GF-D8 (cell line): ENCODE measurements at regions not wholly inside any gene's neighbourhood (a gene's known extent, or its start where the extent isn't known, plus 50 kb on each side); places are given as distances from the start of the nearest gene placed in this dataset.
"Not testable (repeated sequence)": the region's sequence is repeated elsewhere in the genome, so short reads cannot be mapped to it uniquely, and the experiment has no call there.

Experiments
- DNase-seq: peaks from one replicate; lab custom pipeline; 2025; lab: John Stamatoyannopoulos, UW

- no peak for DNase-seq
Observed at GRCh38 chr13:54263868-54264267, 1235.3 kb downstream of the OLFM4 start.

DNA sequence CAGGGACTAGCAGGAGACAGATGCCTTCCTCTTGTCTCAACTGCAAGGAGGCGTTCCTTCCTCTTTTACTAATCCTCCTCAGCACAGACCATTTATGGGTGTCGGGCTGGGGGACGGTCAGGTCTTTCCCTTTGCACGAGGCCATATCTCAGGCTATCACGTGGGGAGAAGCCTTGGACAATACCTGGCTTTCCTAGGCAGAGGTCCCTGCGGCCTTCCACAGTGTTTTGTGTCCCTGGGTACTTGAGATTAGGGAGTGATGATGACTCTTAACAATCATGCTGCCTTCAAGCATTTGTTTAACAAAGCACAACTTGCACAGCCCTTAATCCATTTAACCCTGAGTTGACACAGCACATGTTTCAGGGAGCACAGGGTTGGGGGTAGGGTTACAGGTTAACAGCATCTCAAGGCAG, 1238.6 kb downstream of the OLFM4 start:
- not testable (repeated sequence) for DNase-seq

DNA sequence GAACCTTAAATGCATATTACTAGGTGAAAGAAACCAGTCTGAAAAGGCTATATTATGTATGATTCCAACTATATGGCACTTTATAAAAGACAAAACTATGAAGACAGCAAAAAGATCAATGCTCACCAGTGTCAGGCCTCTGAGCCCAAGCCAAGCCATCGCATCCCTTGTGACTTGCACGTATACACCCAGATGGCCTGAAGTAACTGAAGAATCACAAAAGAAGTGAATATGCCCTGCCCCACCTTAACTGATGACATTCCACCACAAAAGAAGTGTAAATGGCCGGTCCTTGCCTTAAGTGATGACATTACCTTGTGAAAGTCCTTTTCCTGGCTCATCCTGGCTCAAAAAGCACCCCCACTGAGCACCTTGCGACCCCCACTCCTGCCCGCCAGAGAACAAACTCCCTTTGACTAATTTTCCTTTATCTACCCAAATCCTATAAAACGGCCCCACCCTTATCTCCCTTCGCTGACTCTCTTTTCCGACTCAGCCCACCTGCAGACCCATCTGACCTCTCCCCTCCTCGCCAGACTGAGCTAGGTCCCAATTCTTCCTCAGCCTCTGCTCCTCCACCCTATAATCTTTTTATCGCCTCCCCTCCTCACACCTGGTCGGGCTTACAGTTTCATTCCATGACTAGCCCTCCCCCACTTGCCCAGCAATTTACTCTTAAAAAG, 1239.5 kb downstream of the OLFM4 start:
- not testable (repeated sequence) for DNase-seq

DNA sequence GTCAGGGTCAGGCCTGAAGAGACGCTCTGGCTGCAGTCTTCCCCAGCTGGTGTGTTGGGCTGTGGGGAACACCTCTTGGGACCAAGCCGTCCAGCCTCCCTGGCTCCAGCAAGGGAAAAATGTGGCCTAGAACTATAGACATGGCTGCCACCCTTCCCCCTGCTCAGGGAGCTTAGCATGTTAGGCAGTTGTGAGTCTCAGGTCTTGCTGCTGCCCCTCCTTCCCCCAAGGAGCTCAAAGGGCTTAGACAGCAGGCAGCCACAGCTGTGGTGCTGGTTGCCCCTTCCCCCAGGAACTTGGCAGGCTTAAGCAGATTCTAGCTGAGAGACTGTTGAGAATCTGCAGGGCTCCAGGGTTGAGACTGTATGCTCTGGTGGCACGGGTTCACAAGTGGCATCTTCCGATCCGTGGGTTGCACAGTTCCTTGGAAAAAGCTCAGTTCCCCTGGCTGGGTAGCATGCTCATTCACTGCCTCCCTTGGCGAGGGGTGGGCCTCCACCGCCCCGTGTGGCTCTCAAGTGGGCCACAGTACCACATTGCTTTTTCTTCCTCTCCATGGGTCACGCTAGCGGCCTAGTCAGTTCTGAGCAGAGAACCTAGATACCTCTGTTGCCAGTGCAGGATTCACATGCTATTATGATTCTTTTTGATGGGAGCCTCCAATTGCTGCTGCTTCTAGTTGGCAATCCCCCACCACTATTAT, 1258.6 kb downstream of the OLFM4 start:
- no peak for DNase-seq

- no peak for DNase-seq
Observed at GRCh38 chr13:54301085-54301484, 1272.5 kb downstream of the OLFM4 start.

DNA sequence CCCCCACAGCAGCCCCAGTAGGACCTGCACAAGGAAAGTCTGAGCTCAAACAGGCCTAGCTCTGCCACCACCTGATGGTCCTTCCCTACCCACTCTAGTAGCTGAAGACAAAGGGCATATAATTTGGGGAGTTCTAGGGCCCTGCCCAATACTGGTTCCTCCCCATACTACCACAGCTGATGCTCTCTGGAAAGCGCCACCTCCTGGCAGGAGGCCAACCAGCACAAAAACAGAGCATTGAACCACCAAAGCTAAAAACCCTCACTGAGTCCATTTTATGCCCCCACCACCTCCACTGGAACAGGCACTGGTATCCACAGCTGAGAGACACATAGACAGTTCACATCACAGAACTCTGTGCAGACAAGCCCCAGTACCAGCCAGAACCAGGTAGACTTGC, 1276.8 kb downstream of the OLFM4 start:
- DNase-seq = no peak

GRCh38 chr13:54312885-54313284, 1284.3 kb downstream of the OLFM4 start:
- DNase-seq = no peak

GRCh38 chr13:54317722-54318121, 1289.1 kb downstream of the OLFM4 start:
- no peak for DNase-seq

- no peak for DNase-seq
Observed at GRCh38 chr13:54337540-54337939, 1308.9 kb downstream of the OLFM4 start.

GRCh38 chr13:54347531-54347930, 1318.9 kb downstream of the OLFM4 start:
- no peak for DNase-seq

GRCh38 chr13:54356209-54356608, 1327.6 kb downstream of the OLFM4 start:
- DNase-seq = no peak

DNA sequence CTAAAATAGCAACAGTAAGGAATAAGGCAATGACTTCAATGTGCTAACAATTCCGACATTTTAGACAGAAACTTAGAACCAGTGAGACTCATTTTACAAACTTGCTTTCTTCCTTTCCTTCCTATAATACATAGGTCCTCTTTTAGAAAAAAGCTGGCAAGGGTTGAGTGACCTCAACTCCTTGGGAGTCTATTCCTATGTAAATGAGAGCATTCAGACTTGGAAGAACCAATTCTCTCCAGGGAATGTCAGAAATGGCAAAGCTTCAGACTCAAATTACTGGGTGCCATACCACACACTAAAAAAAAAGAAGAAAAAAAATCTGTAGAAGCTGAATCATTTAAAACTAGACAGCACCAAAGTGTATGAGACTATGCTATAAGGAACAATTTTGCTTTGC, 1328.2 kb downstream of the OLFM4 start:
- no peak for DNase-seq

DNA sequence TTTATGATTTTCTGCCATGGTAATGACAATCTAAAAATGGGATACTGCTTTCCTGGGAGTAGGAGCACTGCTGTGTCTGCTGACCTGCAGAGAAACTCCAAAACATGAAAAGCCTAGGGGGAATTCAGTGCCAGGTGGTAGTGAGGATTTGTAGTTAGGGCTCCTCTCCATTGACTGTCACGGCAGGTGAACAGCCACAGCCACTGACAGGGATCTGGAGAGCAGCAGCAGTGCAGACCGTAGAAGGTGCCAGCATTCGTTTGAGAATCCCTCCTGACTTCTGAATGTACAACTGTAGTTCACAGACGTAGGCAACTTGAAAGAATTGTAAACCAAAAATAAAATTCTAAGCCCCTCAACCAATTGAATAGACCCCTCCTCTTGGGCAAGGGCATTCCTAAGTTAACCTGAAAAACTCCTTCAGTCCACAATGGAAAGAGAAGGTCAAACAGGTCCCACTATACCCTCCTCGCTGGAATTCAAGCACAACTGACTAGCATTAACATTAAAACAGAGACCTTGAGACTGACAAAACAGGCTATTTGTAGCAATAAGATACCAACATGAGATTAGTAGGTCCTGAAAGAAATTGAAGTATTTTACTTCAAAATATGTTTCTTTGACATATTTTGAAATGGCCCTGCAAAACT, 1328.8 kb downstream of the OLFM4 start:
- no peak for DNase-seq

DNA sequence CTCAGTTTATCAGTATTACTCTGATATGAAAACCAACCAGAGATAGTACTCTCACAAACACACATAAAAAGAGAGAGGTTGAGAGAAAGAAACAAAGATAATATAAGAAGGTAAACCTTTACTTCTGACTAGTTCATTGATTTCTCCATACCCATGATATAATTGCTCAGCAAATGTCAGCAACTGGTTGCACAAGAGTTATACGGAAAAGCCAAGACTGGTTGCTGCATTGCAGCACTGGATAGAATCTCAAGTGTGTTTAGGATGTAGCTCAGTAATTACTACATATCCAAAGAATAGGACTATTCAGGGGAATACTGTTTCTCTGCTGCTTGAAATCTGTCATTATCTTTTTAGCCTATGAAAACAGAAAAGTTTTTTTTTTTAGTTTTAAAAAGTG, 1332.8 kb downstream of the OLFM4 start:
- DNase-seq = no peak

DNA sequence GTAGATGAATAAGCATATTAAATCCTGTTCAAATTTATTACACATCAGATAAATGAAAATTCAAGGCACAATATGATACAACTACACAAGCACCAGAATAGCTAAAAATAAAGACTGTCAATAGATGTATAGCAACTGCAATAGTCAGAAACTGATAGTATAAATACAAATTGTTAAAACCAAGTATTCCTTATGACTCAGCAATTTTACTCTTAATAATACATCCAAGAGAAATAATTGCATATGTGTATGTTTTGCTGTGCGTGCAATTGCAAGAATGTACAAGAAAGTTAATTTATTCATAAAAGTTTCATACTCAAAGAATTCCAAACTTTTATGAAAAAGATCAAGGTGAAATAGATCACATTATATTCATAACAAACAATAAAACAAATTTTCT, 1338.1 kb downstream of the OLFM4 start:
- no peak for DNase-seq

DNA sequence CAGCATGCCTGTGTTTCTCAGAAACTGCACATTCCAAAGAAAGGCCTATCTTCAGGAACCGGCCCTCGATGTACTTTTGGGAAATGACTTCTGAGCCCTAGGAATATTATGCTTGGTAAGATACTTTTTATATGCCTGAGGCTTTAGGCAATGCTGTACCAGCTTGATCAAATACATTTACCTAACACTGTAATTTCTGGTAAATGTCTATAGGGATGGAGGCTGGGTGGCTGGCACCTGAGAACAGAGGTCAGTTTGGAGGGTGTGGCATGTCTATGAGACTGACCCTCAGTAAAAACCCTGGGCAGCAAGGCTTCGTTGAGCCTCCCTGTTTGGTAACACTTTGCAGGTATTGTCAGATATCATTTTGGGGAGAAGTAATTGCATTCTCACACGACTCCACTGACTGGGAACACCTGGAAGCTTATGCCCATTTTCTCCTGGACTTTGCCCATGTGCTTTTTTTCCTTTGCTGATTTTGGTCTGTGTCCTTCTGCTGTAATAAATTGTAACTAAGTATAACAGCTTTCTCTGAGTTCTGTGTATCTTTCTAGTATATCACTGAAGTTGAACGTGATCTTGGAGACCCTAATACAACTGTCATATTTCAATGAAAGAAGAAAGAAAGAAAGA, 1339.1 kb downstream of the OLFM4 start:
- no peak for DNase-seq

DNA sequence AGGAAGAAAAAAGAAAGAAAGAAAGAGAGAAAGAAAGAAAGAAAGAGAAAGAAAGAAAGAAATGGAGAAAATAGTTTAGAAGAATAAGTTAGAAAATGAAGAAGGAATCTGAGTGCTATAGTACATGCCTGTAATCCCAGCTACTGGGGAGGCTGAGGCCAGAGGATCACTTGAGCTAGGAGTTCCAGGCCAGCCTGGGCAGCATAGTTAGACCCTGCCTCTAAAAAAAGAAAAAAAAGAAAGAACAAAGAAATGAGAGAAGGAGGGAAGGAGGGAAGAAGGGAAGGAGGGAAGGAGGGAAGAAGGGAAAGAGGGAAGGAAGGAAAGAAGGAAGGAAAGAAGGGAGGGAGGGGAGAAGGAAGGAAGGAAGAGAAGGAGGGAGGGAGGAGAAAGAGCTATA, 1339.8 kb downstream of the OLFM4 start:
- DNase-seq = no peak

GRCh38 chr13:54373211-54373610, 1344.6 kb downstream of the OLFM4 start:
- no peak for DNase-seq

- DNase-seq = no peak
Observed at GRCh38 chr13:54379461-54379860, 1350.8 kb downstream of the OLFM4 start.

DNA sequence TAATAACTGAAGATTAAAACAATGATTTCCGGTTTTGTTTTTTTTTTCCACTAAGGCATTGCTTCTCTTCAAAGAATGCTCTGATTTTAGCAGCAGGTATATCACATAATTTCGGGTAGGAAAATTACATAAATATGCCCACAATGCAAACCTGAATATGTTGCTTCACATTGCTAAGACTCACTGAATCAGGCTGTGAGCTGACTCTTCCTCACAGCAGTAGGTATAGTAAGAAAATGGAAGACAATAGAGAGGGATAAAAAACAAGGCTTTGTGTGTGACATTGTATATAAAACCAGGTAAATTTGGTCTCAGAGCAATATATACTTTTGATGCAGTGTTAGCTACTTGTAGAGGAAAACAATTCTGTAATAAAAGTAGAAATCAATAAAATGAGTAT, 1355.0 kb downstream of the OLFM4 start:
- DNase-seq = no peak

DNA sequence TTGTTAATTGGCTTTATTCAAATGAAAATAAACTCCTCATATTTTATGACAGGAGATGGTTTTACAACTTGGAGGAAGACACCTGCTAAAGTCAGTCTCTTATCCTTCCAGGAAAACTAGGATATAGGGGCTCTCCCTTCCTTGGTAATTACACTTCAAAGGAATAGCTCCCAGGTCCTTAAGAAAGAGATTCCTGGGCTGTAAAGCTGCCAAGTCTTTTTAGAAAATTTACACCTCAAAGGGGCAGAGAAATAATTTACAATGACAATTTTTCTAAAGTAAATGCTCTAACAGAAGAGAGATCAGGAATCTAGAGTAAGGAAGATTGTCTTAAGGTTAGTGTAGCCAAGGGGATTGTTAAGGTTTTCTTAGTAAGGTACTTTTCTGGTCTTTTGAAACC, 1359.0 kb downstream of the OLFM4 start:
- no peak for DNase-seq

GRCh38 chr13:54390841-54391240, 1362.2 kb downstream of the OLFM4 start:
- DNase-seq = no peak
